Midbrain (tissue), 1 donor: ENCODE measurements at regions not wholly inside any gene's neighbourhood (a gene's known extent, or its start where the extent isn't known, plus 50 kb on each side); places are given as distances from the start of the nearest gene placed in this dataset.

Experiments
- DNase-seq: peaks from one replicate; lab custom pipeline; 2025; lab: John Stamatoyannopoulos, UW

- DNase-seq, result no peak
Observed at GRCh38 chr1:34409689-34410229, 233.1 kb downstream of the C1orf94 start.

- no peak for DNase-seq
Observed at GRCh38 chr1:34412598-34413370, 236.1 kb downstream of the C1orf94 start.

GRCh38 chr1:34415140-34415539 lies 238.4 kb downstream of the C1orf94 start:
- no peak for DNase-seq

- DNase-seq, result no peak
Observed at GRCh38 chr1:34418166-34418565, 241.5 kb downstream of the C1orf94 start.

- DNase-seq, result no peak
Observed at GRCh38 chr1:34419663-34420136, 243.0 kb downstream of the C1orf94 start.

- DNase-seq, result no peak
Observed at GRCh38 chr1:34425046-34425445, 248.3 kb downstream of the C1orf94 start.

- DNase-seq, result no peak
Observed at GRCh38 chr1:34425785-34426184, 249.1 kb downstream of the C1orf94 start.

- no peak for DNase-seq
Observed at GRCh38 chr1:34426325-34426896, 249.7 kb downstream of the C1orf94 start.

- no peak for DNase-seq
Observed at GRCh38 chr1:34427170-34427569, 250.5 kb downstream of the C1orf94 start.

- DNase-seq, result no peak
Observed at GRCh38 chr1:34433099-34433498, 256.4 kb downstream of the C1orf94 start.

- no peak for DNase-seq
Observed at GRCh38 chr1:34436836-34437235, 260.1 kb downstream of the C1orf94 start.

GRCh38 chr1:34441259-34442069 lies 264.8 kb downstream of the C1orf94 start:
- no peak for DNase-seq

GRCh38 chr1:34444516-34444915 lies 267.8 kb downstream of the C1orf94 start:
- DNase-seq, result no peak

GRCh38 chr1:34450325-34450724 lies 273.6 kb downstream of the C1orf94 start:
- DNase-seq, result no peak

GRCh38 chr1:34452451-34452850 lies 275.7 kb downstream of the C1orf94 start:
- no peak for DNase-seq

- no peak for DNase-seq
Observed at GRCh38 chr1:34455121-34455520, 278.4 kb downstream of the C1orf94 start.

- peak; percentile 33 for DNase-seq
Observed at GRCh38 chr1:34460193-34460592, 283.5 kb downstream of the C1orf94 start.

GRCh38 chr1:34470401-34470800 lies 284.4 kb upstream of the GJB5 start:
- DNase-seq, result no peak

- DNase-seq, result no peak
Observed at GRCh38 chr1:34474566-34474965, 280.3 kb upstream of the GJB5 start.

GRCh38 chr1:34476371-34476770 lies 278.5 kb upstream of the GJB5 start:
- no peak for DNase-seq

GRCh38 chr1:34477632-34478141 lies 277.2 kb upstream of the GJB5 start:
- no peak for DNase-seq

GRCh38 chr1:34478515-34479076 lies 276.3 kb upstream of the GJB5 start:
- no peak for DNase-seq
